ENCODE measurements at regions not wholly inside any gene's neighbourhood (a gene's known extent, or its start where the extent isn't known, plus 50 kb on each side); places are given as distances from the start of the nearest gene placed in this dataset.

DNA sequence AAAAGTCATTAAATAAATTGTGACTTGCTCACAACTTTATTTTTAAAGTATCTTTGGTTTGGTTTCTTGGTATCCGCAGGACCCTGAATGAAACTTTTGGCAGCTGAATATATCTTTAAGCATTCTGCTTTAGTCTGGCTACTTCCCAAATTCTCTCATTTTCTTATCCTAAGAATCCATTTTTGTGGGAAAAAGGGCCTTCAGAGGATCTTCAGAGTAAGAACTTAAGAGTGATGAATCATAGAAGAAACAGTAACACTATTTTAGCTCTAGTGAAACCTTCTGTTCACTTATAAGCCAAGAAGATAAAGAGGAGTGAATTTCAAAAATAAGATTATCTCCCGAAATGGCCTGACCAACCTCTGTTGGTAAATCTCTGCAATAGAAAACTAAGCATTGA, 540.6 kb upstream of the MAGEB18 start:
- ATAC-seq, result no peak
- no peak overlapping the region for H3K27ac Mint-ChIP-seq
- no peaks in the 10 kb centered on the region; the same call in 1 of the 2 replicates for H3K4me1 Mint-ChIP-seq
- CTCF ChIA-PET, result no interaction called here
- DNase-seq (ENCODE audit: low spot score), result no peak
- POLR2A ChIA-PET, result no interaction called here
- H3K9me3 Mint-ChIP-seq, result peaks cover 10% of the 10 kb centered on the region
- H3K36me3 Mint-ChIP-seq, result no peaks in the 10 kb centered on the region
- no peak overlapping the region for H3K4me3 Mint-ChIP-seq
- TF ChIP-seq, protein P1, sequence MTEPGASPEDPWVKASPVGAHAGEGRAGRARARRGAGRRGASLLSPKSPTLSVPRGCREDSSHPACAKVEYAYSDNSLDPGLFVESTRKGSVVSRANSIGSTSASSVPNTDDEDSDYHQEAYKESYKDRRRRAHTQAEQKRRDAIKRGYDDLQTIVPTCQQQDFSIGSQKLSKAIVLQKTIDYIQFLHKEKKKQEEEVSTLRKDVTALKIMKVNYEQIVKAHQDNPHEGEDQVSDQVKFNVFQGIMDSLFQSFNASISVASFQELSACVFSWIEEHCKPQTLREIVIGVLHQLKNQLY (CRISPR knock-in tag; IDR thresholded peaks at IDR 0.05), result no peak
- TF ChIP-seq, protein P2, sequence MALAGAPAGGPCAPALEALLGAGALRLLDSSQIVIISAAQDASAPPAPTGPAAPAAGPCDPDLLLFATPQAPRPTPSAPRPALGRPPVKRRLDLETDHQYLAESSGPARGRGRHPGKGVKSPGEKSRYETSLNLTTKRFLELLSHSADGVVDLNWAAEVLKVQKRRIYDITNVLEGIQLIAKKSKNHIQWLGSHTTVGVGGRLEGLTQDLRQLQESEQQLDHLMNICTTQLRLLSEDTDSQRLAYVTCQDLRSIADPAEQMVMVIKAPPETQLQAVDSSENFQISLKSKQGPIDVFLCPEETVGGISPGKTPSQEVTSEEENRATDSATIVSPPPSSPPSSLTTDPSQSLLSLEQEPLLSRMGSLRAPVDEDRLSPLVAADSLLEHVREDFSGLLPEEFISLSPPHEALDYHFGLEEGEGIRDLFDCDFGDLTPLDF (CRISPR knock-in tag; IDR thresholded peaks at IDR 0.05), result no peak
- TF ChIP-seq IRF2 (CRISPR knock-in tag; IDR thresholded peaks at IDR 0.05; ENCODE audit: borderline replicate concordance, low read depth) (no peak), ZNF263 (CRISPR knock-in tag; IDR thresholded peaks at IDR 0.05; ENCODE audit: low read depth) (no peak)
- H3K27me3 Mint-ChIP-seq (ENCODE audit: low read depth), result no peaks in the 10 kb centered on the region

GRCh38 chrX:25599061-25599460, 539.1 kb upstream of the MAGEB18 start:
- Mint-ChIP-seq H3K36me3 (no peaks in the 10 kb centered on the region), H3K27me3 (ENCODE audit: low read depth) (no peaks in the 10 kb centered on the region), H3K9me3 (peaks cover 17% of the 10 kb centered on the region), H3K4me1 (peaks cover 4% of the 10 kb centered on the region), H3K27ac (no peak overlapping the region), H3K4me3 (no peak overlapping the region)
- CTCF ChIA-PET, result no interaction called here
- no peak for DNase-seq (ENCODE audit: low spot score)
- ATAC-seq, result no peak
- POLR2A ChIA-PET, result no interaction called here
- TF ChIP-seq SP1 (CRISPR knock-in tag; conservative IDR thresholded peaks at IDR 0.05) (no peak), IRF2 (CRISPR knock-in tag; IDR thresholded peaks at IDR 0.05; ENCODE audit: borderline replicate concordance, low read depth) (no peak), TCF7 (CRISPR knock-in tag; IDR thresholded peaks at IDR 0.05; ENCODE audit: low read depth) (no peak), GTF2I (CRISPR knock-in tag; conservative IDR thresholded peaks at IDR 0.05) (no peak), ZNF317 (CRISPR knock-in tag; IDR thresholded peaks at IDR 0.05; ENCODE audit: borderline replicate concordance, low read depth) (no peak), ELF4 (CRISPR knock-in tag; IDR thresholded peaks at IDR 0.05; ENCODE audit: low read depth) (no peak)
- TF ChIP-seq, protein P3, sequence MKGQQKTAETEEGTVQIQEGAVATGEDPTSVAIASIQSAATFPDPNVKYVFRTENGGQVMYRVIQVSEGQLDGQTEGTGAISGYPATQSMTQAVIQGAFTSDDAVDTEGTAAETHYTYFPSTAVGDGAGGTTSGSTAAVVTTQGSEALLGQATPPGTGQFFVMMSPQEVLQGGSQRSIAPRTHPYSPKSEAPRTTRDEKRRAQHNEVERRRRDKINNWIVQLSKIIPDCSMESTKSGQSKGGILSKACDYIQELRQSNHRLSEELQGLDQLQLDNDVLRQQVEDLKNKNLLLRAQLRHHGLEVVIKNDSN (CRISPR knock-in tag; IDR thresholded peaks at IDR 0.05), result no peak
- TF ChIP-seq, protein P4, sequence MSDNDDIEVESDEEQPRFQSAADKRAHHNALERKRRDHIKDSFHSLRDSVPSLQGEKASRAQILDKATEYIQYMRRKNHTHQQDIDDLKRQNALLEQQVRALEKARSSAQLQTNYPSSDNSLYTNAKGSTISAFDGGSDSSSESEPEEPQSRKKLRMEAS (CRISPR knock-in tag; IDR thresholded peaks at IDR 0.05), result no peak

- Mint-ChIP-seq H3K27ac (no peak overlapping the region), H3K9me3 (peaks cover 31% of the 10 kb centered on the region), H3K4me3 (no peak overlapping the region), H3K36me3 (no peaks in the 10 kb centered on the region), H3K27me3 (ENCODE audit: low read depth) (no peaks in the 10 kb centered on the region), H3K4me1 (peaks cover 8% of the 10 kb centered on the region)
- ATAC-seq (no peak), DNase-seq (ENCODE audit: low spot score) (no peak)
- ChIA-PET CTCF (no interaction called here), POLR2A (no interaction called here)
- TF ChIP-seq HMGA2 (CRISPR knock-in tag; IDR thresholded peaks at IDR 0.05), result no peak
- TF ChIP-seq SMAD4 (CRISPR knock-in tag; IDR thresholded peaks at IDR 0.05), result no peak
- TF ChIP-seq, protein P5, sequence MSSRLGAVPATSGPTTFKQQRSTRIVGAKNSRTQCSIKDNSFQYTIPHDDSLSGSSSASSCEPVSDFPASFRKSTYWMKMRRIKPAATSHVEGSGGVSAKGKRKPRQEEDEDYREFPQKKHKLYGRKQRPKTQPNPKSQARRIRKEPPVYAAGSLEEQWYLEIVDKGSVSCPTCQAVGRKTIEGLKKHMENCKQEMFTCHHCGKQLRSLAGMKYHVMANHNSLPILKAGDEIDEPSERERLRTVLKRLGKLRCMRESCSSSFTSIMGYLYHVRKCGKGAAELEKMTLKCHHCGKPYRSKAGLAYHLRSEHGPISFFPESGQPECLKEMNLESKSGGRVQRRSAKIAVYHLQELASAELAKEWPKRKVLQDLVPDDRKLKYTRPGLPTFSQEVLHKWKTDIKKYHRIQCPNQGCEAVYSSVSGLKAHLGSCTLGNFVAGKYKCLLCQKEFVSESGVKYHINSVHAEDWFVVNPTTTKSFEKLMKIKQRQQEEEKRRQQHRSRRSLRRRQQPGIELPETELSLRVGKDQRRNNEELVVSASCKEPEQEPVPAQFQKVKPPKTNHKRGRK (CRISPR knock-in tag; IDR thresholded peaks at IDR 0.05; ENCODE audit: borderline replicate concordance), result no peak
- TF ChIP-seq IRF1 (CRISPR knock-in tag; IDR thresholded peaks at IDR 0.05), result no peak
- TF ChIP-seq FOXJ3 (CRISPR knock-in tag; IDR thresholded peaks at IDR 0.05; ENCODE audit: borderline replicate concordance), result no peak
- TF ChIP-seq, protein P3 (CRISPR knock-in tag; IDR thresholded peaks at IDR 0.05), result no peak
- TF ChIP-seq ZNF423 (CRISPR knock-in tag; IDR thresholded peaks at IDR 0.05), result no peak
- no peak for TF ChIP-seq ETV6 (CRISPR knock-in tag; IDR thresholded peaks at IDR 0.05)
- TF ChIP-seq NFATC4 (CRISPR knock-in tag; IDR thresholded peaks at IDR 0.05), result no peak
- no peak for TF ChIP-seq ZNF425 (CRISPR knock-in tag; conservative IDR thresholded peaks at IDR 0.05)
- no peak for TF ChIP-seq USF2 (CRISPR knock-in tag; IDR thresholded peaks at IDR 0.05)
- no peak for TF ChIP-seq RORB (CRISPR knock-in tag; IDR thresholded peaks at IDR 0.05)
Observed at GRCh38 chrX:25600776-25601175, 537.4 kb upstream of the MAGEB18 start.
